Upper lobe of left lung (tissue), 6 donors: ENCODE measurements at regions not wholly inside any gene's neighbourhood (a gene's known extent, or its start where the extent isn't known, plus 50 kb on each side); places are given as distances from the start of the nearest gene placed in this dataset.

Source experiments
- ATAC-seq, 2 donors: fragments of 200-7000 bp; cut with Tn5 transposase; one replicate each; pipeline ENCODE4 v1.9.1; 2022; ENCODE audit warnings: mild to moderate bottlenecking in 2 of 2, moderate library complexity in 2 of 2; ENCODE audit not compliant: low FRiP score in 2 of 2
- DNase-seq, 2 donors: peaks; one replicate each; pipeline ENCODE4 v3.0.0-alpha.2; 2019 to 2020
- H3K27ac ChIP-seq, 4 donors: fragments of 200-600 bp; sonication (generic); one replicate each; pipeline ENCODE4 v1.5.1; 2016 to 2019
- H3K27me3 ChIP-seq, 4 donors: fragments of 200-600 bp; sonication (generic); one replicate each; pipeline ENCODE4 v1.5.1; 2017 to 2019
- H3K36me3 ChIP-seq, 4 donors: fragments of 200-600 bp; sonication (generic); one replicate each; pipeline ENCODE4 v1.5.1; 2016 to 2019
- H3K4me1 ChIP-seq, 4 donors: fragments of 200-600 bp; sonication (generic); one replicate each; pipeline ENCODE4 v1.5.1; 2018 to 2019
- H3K4me3 ChIP-seq, 4 donors: fragments of 200-600 bp; sonication (generic); one replicate each; pipeline ENCODE4 v1.5.1; 2017 to 2019; ENCODE audit warnings: mild to moderate bottlenecking in 2 of 4, moderate library complexity in 1 of 4
- H3K9me3 ChIP-seq, 4 donors: fragments of 200-600 bp; sonication (generic); one replicate each; pipeline ENCODE4 v1.5.1; 2018 to 2019
- CTCF ChIP-seq, 6 experiments: fragments of 450-650 bp in 4 of 6; fragments of 200-600 bp in 2 of 6; sonication (generic) in 2 of 6; IDR thresholded peaks; one replicate each; pipeline ENCODE4 v1.5.1; 2016 to 2019; ENCODE audit warnings: antibody characterized with exemption in 6 of 6
- EP300 ChIP-seq, 4 donors: sonication (generic); formaldehyde crosslinking; IDR thresholded peaks; one replicate each; pipeline ENCODE4 v1.5.1; 2017; ENCODE audit warnings: antibody characterized with exemption in 4 of 4, control low read depth in 2 of 4
- POLR2A ChIP-seq, 4 donors: fragments of 450-650 bp; IDR thresholded peaks; one replicate each; pipeline ENCODE4 v1.5.1; 2016 to 2017; ENCODE audit warnings: antibody characterized with exemption in 4 of 4, mild to moderate bottlenecking in 2 of 4
- POLR2AphosphoS5 ChIP-seq, 2 donors: sonication (generic); formaldehyde crosslinking; IDR thresholded peaks; one replicate each; pipeline ENCODE4 v1.5.1; 2017; ENCODE audit warnings: antibody characterized with exemption in 2 of 2
- WGBS, 2 donors: methylation state at CpG; one replicate each; pipeline ENCODE4 v1.1.5; 2017 to 2018; 5-methylcytosine and 5-hydroxymethylcytosine counted together
- donor health status: DM: no; HTN: no; CAD: no; lungs with moderate emphysema.
- donor health status: DM: no; HTN: yes; CAD: no; lungs with severe emphysema.

DNA sequence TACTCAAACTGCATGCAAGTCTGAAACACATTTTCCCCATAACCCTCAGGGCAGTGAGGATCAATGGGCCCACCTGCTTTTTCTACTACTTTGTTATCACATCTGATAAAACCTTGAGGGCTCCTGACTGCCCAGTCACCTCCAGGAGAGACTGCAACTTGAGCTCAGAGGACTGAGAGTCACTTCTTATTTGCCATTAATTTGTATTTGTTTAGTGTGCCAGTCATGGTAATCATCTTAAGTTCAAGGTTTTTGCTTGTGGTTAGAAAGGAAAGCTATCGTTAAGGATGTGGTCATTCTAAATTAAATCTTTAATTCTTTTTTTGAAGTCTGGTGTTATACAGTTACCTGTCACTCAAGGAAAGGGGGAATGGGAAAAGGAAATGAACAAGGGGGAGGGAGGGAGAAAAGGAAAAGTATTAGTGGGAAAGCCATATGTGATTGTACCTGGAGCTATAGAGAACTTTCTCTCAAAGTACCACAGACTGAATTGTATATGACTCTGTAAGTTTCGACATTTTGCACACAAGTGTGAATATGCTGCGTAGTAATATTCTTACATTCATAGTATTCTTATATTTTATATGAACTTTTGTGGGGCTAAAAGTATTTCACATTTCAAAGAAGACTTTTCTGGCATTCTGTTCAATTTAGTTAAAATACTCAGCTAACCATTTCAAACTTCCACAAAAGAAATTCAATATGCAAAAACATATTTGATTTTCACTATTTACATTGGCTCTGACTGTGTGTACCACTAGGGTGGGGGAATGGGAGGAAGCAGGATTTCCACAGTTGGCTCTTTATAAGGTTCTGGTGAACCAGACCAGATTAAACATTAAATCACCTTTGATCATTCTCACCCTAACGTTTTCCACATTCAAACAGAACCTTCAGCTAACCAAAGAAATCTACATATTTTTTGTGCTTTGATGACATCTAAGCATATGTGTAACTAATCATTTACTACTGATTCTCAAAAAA, 166.5 kb upstream of the ATP11B start:
- ATAC-seq (no peak), DNase-seq (no peak)
- Histone ChIP-seq H3K36me3 (no peaks in the 10 kb centered on the region), H3K27me3 (no peaks in the 10 kb centered on the region), H3K4me1 (no peaks in the 10 kb centered on the region), H3K27ac (no peak overlapping the region), H3K9me3 (no peaks in the 10 kb centered on the region), H3K4me3 (no peak overlapping the region)
- TF ChIP-seq EP300 (IDR thresholded peaks at IDR 0.05) = no peak
- no peak for TF ChIP-seq POLR2AphosphoS5 (IDR thresholded peaks at IDR 0.05)
- TF ChIP-seq CTCF (IDR thresholded peaks at IDR 0.05) = no peak
- no peak for TF ChIP-seq POLR2A (IDR thresholded peaks at IDR 0.05)
- 56 to 64% methylated on average over 4 of the region's 4 CpGs for WGBS, 2 donors

- WGBS, 2 donors = 86 to 91% methylated on average over 2 of the region's 2 CpGs
- no peak for ATAC-seq
These were observed 164.8 kb upstream of the ATP11B start for GRCh38 chr3:182628531-182628930.

DNA sequence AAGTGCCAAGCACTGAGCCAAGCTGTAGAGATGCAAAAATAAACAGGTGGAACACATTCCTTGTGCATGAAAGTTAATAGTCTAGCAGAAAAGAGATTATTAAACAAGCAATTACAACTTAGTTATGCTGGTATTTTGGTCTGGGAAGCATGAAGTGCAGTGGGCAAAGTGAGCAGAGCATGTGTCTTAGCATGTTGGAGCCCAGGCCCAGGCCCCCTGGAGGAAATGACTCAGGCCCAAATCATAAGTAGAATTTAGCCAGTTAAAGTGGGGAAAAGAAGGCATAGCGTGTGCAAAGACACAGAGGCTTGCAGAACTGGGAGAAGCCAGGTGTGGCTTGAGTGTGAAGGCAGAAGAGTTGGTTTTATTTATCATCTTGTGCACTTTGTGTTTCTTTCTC, 163.8 kb upstream of the ATP11B start:
- no peaks in the 10 kb centered on the region for H3K4me1 ChIP-seq
- no peak overlapping the region for H3K4me3 ChIP-seq
- WGBS, 2 donors = 71 to 100% methylated on average over 1 of the region's 1 CpG
- no peaks in the 10 kb centered on the region for H3K9me3 ChIP-seq
- no peak for TF ChIP-seq EP300 (IDR thresholded peaks at IDR 0.05)
- no peak for TF ChIP-seq POLR2AphosphoS5 (IDR thresholded peaks at IDR 0.05)
- TF ChIP-seq POLR2A (IDR thresholded peaks at IDR 0.05) = no peak
- TF ChIP-seq CTCF (IDR thresholded peaks at IDR 0.05) = no peak
- DNase-seq (no peak), ATAC-seq (no peak)
- no peaks in the 10 kb centered on the region for H3K36me3 ChIP-seq
- no peak overlapping the region for H3K27ac ChIP-seq
- no peaks in the 10 kb centered on the region for H3K27me3 ChIP-seq

More at GRCh38 chr3:182628531-182628930, 164.8 kb upstream of the ATP11B start:
- TF ChIP-seq POLR2AphosphoS5 (IDR thresholded peaks at IDR 0.05) = no peak
- TF ChIP-seq POLR2A (IDR thresholded peaks at IDR 0.05) = no peak
- no peak for TF ChIP-seq CTCF (IDR thresholded peaks at IDR 0.05)
- TF ChIP-seq EP300 (IDR thresholded peaks at IDR 0.05) = no peak
- no peak for DNase-seq
- no peaks in the 10 kb centered on the region for H3K27me3 ChIP-seq
- no peaks in the 10 kb centered on the region for H3K9me3 ChIP-seq
- H3K4me1 ChIP-seq = no peaks in the 10 kb centered on the region
- H3K4me3 ChIP-seq = no peak overlapping the region
- H3K27ac ChIP-seq = no peak overlapping the region
- no peaks in the 10 kb centered on the region for H3K36me3 ChIP-seq

DNA sequence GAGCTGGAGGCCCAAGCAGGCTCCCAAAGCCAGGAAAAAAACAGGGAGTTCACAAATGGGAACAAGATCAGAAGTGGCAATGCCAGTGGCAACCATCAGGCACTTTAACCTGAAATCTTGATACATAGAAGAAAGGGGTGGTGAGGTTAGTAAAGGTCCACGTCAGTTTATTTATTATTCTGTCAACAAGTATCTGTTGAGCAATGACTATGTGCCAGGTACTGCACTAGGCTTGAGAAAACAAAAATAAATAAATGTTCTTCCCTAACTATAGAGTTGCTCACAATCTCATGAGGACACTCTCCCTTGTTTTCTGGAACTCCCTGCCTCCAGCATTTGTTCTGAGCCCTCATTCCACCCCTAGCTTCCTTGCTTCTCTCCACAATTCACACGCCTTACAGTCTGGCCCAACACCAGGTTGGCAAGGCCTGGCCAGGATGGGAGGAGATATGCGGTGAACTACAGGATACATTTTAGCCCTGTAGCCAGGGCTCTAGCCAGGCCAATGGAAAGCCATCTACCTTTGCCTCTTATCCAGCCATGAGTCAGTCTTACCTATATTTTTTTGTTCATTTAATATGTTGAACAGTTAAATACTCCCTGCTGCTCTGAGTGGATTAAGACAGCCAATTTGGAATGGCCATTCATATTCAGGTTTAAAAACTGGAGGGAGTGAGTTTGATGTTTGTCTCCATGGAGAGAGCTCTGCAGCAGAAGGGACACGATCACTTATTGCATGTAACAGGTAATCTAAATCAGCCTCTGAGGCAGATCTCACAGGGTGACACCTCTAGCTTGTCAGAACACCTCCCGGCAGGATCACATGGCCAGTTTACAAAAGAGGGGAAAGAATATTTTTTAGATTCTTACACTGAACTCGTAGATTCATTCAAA, 161.9 kb upstream of the ATP11B start:
- Histone ChIP-seq H3K4me1 (no peaks in the 10 kb centered on the region), H3K27me3 (no peaks in the 10 kb centered on the region), H3K4me3 (no peak overlapping the region), H3K36me3 (no peaks in the 10 kb centered on the region), H3K27ac (no peak overlapping the region), H3K9me3 (no peaks in the 10 kb centered on the region)
- WGBS, 2 donors = 58 to 72% methylated on average over 6 of the region's 6 CpGs
- no peak for ATAC-seq
- DNase-seq = no peak
- no peak for TF ChIP-seq POLR2AphosphoS5 (IDR thresholded peaks at IDR 0.05)
- no peak for TF ChIP-seq CTCF (IDR thresholded peaks at IDR 0.05)
- no peak for TF ChIP-seq POLR2A (IDR thresholded peaks at IDR 0.05)
- no peak for TF ChIP-seq EP300 (IDR thresholded peaks at IDR 0.05)
